ENCODE measurements at regions not wholly inside any gene's neighbourhood (a gene's known extent, or its start where the extent isn't known, plus 50 kb on each side); places are given as distances from the start of the nearest gene placed in this dataset.

GRCh38 chr11:19426756-19427403, 186.1 kb upstream of the E2F8 start:
- Histone ChIP-seq H3K4me2 (ENCODE audit: insufficient read depth in 1 of 2, low read depth in 2 of 2, low read length in 2 of 2) (no peak overlapping the region), H3K56ac (replicated peaks; ENCODE audit: insufficient read length, low read depth, low read length) (no peak overlapping the region), H2BK120ac (replicated peaks; ENCODE audit: low read depth, low read length) (no peak overlapping the region), H3K79me2 (ENCODE audit: control insufficient read depth in 1 of 2, insufficient read depth in 2 of 2, low read length in 2 of 2) (no peaks in the 10 kb centered on the region), H3K27me3 (replicated peaks in 1 of 4; ENCODE audit: control insufficient read depth in 3 of 4, extremely low read depth in 1 of 4, insufficient read depth in 3 of 4, low read length in 3 of 4) (0 out of 7 replicates have a peak, but pooled peaks cover 0 to 2% (median 0%) of the 10 kb centered on the region in 4 experiments), H2AFZ (ENCODE audit: low read length) (no peak overlapping the region), H3K79me1 (ENCODE audit: low read depth, low read length) (no peaks in the 10 kb centered on the region; the same call in 1 of the 2 replicates), H3K9me3 (ENCODE audit: insufficient read depth in 2 of 2, low read depth in 1 of 2, low read length in 1 of 2) (no peaks in the 10 kb centered on the region), H2BK20ac (ENCODE audit: low read length) (no peak overlapping the region), H4K20me1 (replicated peaks in 1 of 2; ENCODE audit: control insufficient read depth in 1 of 2, insufficient read depth in 2 of 2, low read length in 2 of 2) (no peaks in the 10 kb centered on the region), H4K5ac (ENCODE audit: insufficient read length, low read depth, low read length) (no peak overlapping the region), H3K23ac (ENCODE audit: insufficient read length) (no peak overlapping the region), H3K4me3 (ENCODE audit: extremely low read depth in 1 of 4, insufficient read depth in 2 of 4, low read depth in 3 of 4, low read length in 4 of 4) (no peak overlapping the region), H2BK15ac (ENCODE audit: low read length) (no peak overlapping the region), H3K9ac (replicated peaks in 1 of 4; ENCODE audit: extremely low read depth in 1 of 4, low read depth in 3 of 4, low read length in 3 of 4) (no peak overlapping the region), H3K23me2 (ENCODE audit: low read depth, low read length) (no peaks in the 10 kb centered on the region), H3K36me3 (ENCODE audit: control insufficient read depth in 2 of 4, insufficient read depth in 4 of 4, low read length in 3 of 4) (no peaks in the 10 kb centered on the region), H4K91ac (replicated peaks; ENCODE audit: insufficient read length, low read length) (no peak overlapping the region), H3K14ac (ENCODE audit: insufficient read length) (no peak overlapping the region), H4K8ac (ENCODE audit: extremely low read depth, insufficient read depth, low read length) (no peak overlapping the region), H2AK5ac (ENCODE audit: low read depth, low read length) (no peak overlapping the region), H3K18ac (ENCODE audit: extremely low read depth, low read length) (no peak overlapping the region), H2BK12ac (ENCODE audit: low read depth, low read length) (no peak overlapping the region), H3K4me1 (replicated peaks in 1 of 4; ENCODE audit: control insufficient read depth in 3 of 4, insufficient read depth in 4 of 4, low read length in 3 of 4) (peaks cover 0 to 8% (median 5%) of the 10 kb centered on the region in 4 experiments; a peak in 3 of 7 replicates), H3K4ac (replicated peaks; ENCODE audit: insufficient read length, low read depth, low read length) (no peak overlapping the region), H2BK5ac (ENCODE audit: low read depth, low read length) (no peak overlapping the region), H3K27ac (ENCODE audit: low read depth, low read length) (no peak overlapping the region)
- DNase-seq (ENCODE audit: low read depth in 1 of 2, low spot score in 2 of 2) (no peak), FAIRE-seq (no peak)
- WGBS, 2 experiments (ENCODE audit: extremely low coverage in 1 of 2, insufficient coverage in 1 of 2, insufficient read length in 1 of 2, insufficient replicate concordance in 2 of 2, low coverage in 1 of 2, low lambda C conversion rate in 2 of 2, missing lambda C conversion rate in 1 of 2): 78% methylated on average over 4 of the region's 4 CpGs; no CpG with 5 or more reads in 1 of the 2 experiments
- CTCF ChIA-PET (ENCODE audit: partially characterized antibody): interaction anchor here (1.1 to 2.1 kb wide), 3 partner anchors 28 to 126 kb away, joined by 3 to 9 read pairs (median 7); no protein-coding TSS in a partner anchor
- POLR2A ChIA-PET (ENCODE audit: partially characterized antibody): no interaction called here
- TF ChIP-seq JUN (IDR thresholded peaks at IDR 0.05; ENCODE audit: low read depth, low read length) (no peak), POLR2A (IDR thresholded peaks at IDR 0.05; ENCODE audit: control extremely low read depth in 1 of 2, low read depth in 2 of 2, low read length in 2 of 2) (no peak), KDM5A (IDR thresholded peaks at IDR 0.05; ENCODE audit: low read length) (no peak), HDAC2 (IDR thresholded peaks at IDR 0.05; ENCODE audit: borderline replicate concordance in 1 of 2, low read depth in 2 of 2, low read length in 2 of 2) (no peak), RAD21 (IDR thresholded peaks at IDR 0.05 in 1 of 2, conservative IDR thresholded peaks at IDR 0.05 in 1 of 2; ENCODE audit: low read depth in 2 of 2, low read length in 2 of 2) (no peak), CTBP2 (IDR thresholded peaks at IDR 0.05; ENCODE audit: borderline replicate concordance, insufficient read depth, insufficient read length, low read length) (no peak), BRCA1 (IDR thresholded peaks at IDR 0.05; ENCODE audit: low read depth, low read length) (no peak)
